ENCODE measurements at regions not wholly inside any gene's neighbourhood (a gene's known extent, or its start where the extent isn't known, plus 50 kb on each side); places are given as distances from the start of the nearest gene placed in this dataset.

- Mint-ChIP-seq H3K9me3 (peaks cover 33 to 99% (median 96%) of the 10 kb centered on the region in 5 donors), H3K36me3 (peaks cover 36 to 94% (median 91%) of the 10 kb centered on the region in 3 donors), H3K4me3 (no peak overlapping the region), H3K27ac (no peak overlapping the region), H3K27me3 (no peaks in the 10 kb centered on the region), H3K4me1 (no peaks in the 10 kb centered on the region)
- H3K4me1 ChIP-seq (ENCODE audit: insufficient read depth, low read length): no peaks in the 10 kb centered on the region
- H3K4me3 ChIP-seq (ENCODE audit: low read length): no peak overlapping the region
- no peak overlapping the region for H3K27ac ChIP-seq (ENCODE audit: low read depth, low read length)
- peaks cover 75% of the 10 kb centered on the region for H3K9me3 ChIP-seq (ENCODE audit: low read length)
- peak in 1 of 5 donors; percentile 32 for DNase-seq
- peaks cover 26% of the 10 kb centered on the region for H3K36me3 ChIP-seq (ENCODE audit: insufficient read depth, low read length)
- ChIA-PET CTCF (no interaction called here), POLR2A (no interaction called here)
- H3K27me3 ChIP-seq (ENCODE audit: insufficient read depth, low read length, poor library complexity, severe bottlenecking): no peaks in the 10 kb centered on the region
These were observed 96.8 kb downstream of the SNRPN start for GRCh38 chr15:25051399-25052154.

DNA sequence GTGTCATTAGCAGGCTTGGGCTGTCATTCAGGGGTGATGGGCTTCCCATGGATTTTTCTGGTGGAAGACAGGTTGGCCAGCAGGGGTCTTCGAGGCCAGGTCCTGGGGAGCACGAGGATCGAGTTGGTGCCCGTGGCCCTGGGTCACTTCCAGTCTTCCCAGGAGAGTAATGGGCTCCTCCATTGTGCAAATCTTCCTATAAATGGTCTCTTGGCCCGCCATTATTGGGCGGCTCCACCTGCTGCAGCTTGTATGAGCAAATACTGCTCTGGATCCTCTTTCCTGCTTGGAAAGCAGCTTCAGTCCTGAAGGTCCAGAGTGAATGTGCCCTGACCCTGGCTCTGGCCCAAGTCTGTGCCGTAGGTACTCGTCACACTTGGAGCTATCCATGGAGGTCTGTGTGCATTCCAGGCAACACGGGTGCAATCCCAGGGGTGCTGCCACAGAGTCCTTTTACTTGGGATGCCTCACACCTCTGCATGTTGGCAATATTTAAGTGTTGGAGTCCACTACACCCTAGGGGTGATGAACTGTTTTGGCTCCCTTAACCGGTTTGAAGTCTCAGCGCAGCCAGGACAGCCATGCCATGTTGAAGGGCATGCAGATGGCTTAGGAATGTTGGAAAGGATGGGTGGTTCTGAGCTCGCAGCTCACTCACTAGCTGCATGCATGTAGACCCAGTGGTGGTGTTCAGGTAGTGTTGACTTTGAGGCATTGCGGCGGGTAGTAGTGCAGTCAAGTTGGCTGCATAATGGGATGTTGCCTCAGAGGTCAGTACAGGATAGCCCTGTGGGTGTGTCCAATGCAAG, 97.6 kb downstream of the SNRPN start:
- Histone ChIP-seq H3K27ac (ENCODE audit: low read depth, low read length) (no peak overlapping the region), H3K36me3 (ENCODE audit: insufficient read depth, low read length) (peaks cover 33% of the 10 kb centered on the region), H3K4me1 (ENCODE audit: insufficient read depth, low read length) (no peaks in the 10 kb centered on the region), H3K27me3 (ENCODE audit: insufficient read depth, low read length, poor library complexity, severe bottlenecking) (no peaks in the 10 kb centered on the region), H3K9me3 (ENCODE audit: low read length) (peaks cover 78% of the 10 kb centered on the region), H3K4me3 (ENCODE audit: low read length) (no peak overlapping the region)
- Mint-ChIP-seq H3K27me3 (peaks cover 0 to 2% of the 10 kb centered on the region in 2 donors), H3K9me3 (peaks cover 25 to 99% (median 97%) of the 10 kb centered on the region in 5 donors), H3K4me3 (no peak overlapping the region), H3K4me1 (no peaks in the 10 kb centered on the region), H3K27ac (no peak overlapping the region), H3K36me3 (peaks cover 39 to 94% (median 91%) of the 10 kb centered on the region in 3 donors)
- ChIA-PET POLR2A (no interaction called here), CTCF (no interaction called here)
- peak in 1 of 5 donors; percentile 27 for DNase-seq

GRCh38 chr15:25053000-25053815, 98.4 kb downstream of the SNRPN start:
- Mint-ChIP-seq H3K4me1 (no peaks in the 10 kb centered on the region), H3K27me3 (peaks cover 0 to 2% of the 10 kb centered on the region in 2 donors), H3K9me3 (peaks cover 31 to 99% (median 97%) of the 10 kb centered on the region in 5 donors), H3K27ac (no peak overlapping the region), H3K36me3 (peaks cover 45 to 94% (median 91%) of the 10 kb centered on the region in 3 donors), H3K4me3 (peak overlapping the region in 1 of 7 donors; percentile 30)
- peak in 1 of 5 donors; percentile 21 for DNase-seq
- no peaks in the 10 kb centered on the region for H3K4me1 ChIP-seq (ENCODE audit: insufficient read depth, low read length)
- POLR2A ChIA-PET: no interaction called here
- no peak overlapping the region for H3K4me3 ChIP-seq (ENCODE audit: low read length)
- peaks cover 39% of the 10 kb centered on the region for H3K36me3 ChIP-seq (ENCODE audit: insufficient read depth, low read length)
- CTCF ChIA-PET: no interaction called here
- peaks cover 86% of the 10 kb centered on the region for H3K9me3 ChIP-seq (ENCODE audit: low read length)
- H3K27me3 ChIP-seq (ENCODE audit: insufficient read depth, low read length, poor library complexity, severe bottlenecking): no peaks in the 10 kb centered on the region
- no peak overlapping the region for H3K27ac ChIP-seq (ENCODE audit: low read depth, low read length)

DNA sequence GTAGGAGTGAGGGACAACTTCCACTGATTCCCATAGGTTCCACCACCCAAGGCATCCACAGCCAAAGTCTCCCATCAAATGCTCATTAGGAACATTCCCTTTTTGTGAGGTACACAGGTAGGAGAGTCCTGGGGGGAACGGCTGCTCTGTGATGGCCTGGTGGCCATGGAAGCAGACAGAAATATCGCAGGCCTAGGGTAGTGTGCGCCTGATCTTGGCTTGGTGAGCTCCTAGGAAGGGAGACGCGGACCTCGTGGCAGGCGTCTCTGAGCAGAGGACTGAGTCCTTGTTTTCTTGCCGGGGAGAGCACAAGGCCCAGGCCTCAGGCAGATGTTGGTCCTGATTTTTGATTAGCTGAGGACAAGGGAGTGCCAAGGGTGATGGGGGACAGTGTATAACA, 99.5 kb downstream of the SNRPN start:
- H3K4me3 ChIP-seq (ENCODE audit: low read length): no peak overlapping the region
- Mint-ChIP-seq H3K36me3 (peaks cover 51 to 98% (median 94%) of the 10 kb centered on the region in 3 donors), H3K27ac (no peak overlapping the region), H3K9me3 (peaks cover 30 to 100% (median 99%) of the 10 kb centered on the region in 5 donors), H3K4me3 (peak overlapping the region in 1 of 7 donors; percentile 9), H3K4me1 (no peaks in the 10 kb centered on the region), H3K27me3 (peaks cover 0 to 2% of the 10 kb centered on the region in 2 donors)
- H3K4me1 ChIP-seq (ENCODE audit: insufficient read depth, low read length): no peaks in the 10 kb centered on the region
- ChIA-PET CTCF (no interaction called here), POLR2A (no interaction called here)
- DNase-seq: peak in 1 of 5 donors; percentile 32
- H3K27ac ChIP-seq (ENCODE audit: low read depth, low read length): no peak overlapping the region
- no peaks in the 10 kb centered on the region for H3K27me3 ChIP-seq (ENCODE audit: insufficient read depth, low read length, poor library complexity, severe bottlenecking)
- H3K36me3 ChIP-seq (ENCODE audit: insufficient read depth, low read length): peaks cover 47% of the 10 kb centered on the region
- H3K9me3 ChIP-seq (ENCODE audit: low read length): peaks cover 93% of the 10 kb centered on the region

DNA sequence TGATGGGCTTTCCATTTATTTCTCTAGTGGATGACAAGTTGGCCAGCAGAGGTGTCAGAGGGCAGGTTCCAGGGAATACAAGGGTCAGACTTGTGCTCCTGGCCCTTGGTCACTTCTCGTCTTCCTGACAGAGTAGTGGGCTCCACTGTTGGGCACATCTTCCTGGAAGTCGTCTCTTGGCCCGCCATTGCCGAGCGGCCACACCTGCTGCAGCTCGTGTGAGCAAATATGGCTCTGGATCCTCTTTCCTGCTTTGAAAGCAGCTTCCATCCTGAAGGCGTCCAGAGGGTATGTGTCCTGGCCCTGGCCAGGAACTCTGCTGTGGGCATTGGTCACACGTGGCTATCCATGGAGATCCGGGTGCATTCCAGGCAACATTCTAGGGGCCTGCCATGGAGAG, 100.2 kb downstream of the SNRPN start:
- peaks cover 0 to 2% of the 10 kb centered on the region in 2 donors for H3K27me3 Mint-ChIP-seq
- no peak overlapping the region for H3K4me3 Mint-ChIP-seq
- Histone ChIP-seq H3K4me1 (ENCODE audit: insufficient read depth, low read length) (no peaks in the 10 kb centered on the region), H3K27me3 (ENCODE audit: insufficient read depth, low read length, poor library complexity, severe bottlenecking) (no peaks in the 10 kb centered on the region), H3K27ac (ENCODE audit: low read depth, low read length) (no peak overlapping the region), H3K9me3 (ENCODE audit: low read length) (peaks cover 93% of the 10 kb centered on the region), H3K36me3 (ENCODE audit: insufficient read depth, low read length) (peaks cover 53% of the 10 kb centered on the region), H3K4me3 (ENCODE audit: low read length) (peak overlapping the region; percentile 12)
- no peak overlapping the region for H3K27ac Mint-ChIP-seq
- CTCF ChIA-PET: no interaction called here
- POLR2A ChIA-PET: no interaction called here
- peaks cover 28 to 100% (median 99%) of the 10 kb centered on the region in 5 donors for H3K9me3 Mint-ChIP-seq
- H3K36me3 Mint-ChIP-seq: peaks cover 53 to 98% (median 94%) of the 10 kb centered on the region in 3 donors
- DNase-seq: peak in 1 of 5 donors; percentile 21
- no peaks in the 10 kb centered on the region for H3K4me1 Mint-ChIP-seq

DNA sequence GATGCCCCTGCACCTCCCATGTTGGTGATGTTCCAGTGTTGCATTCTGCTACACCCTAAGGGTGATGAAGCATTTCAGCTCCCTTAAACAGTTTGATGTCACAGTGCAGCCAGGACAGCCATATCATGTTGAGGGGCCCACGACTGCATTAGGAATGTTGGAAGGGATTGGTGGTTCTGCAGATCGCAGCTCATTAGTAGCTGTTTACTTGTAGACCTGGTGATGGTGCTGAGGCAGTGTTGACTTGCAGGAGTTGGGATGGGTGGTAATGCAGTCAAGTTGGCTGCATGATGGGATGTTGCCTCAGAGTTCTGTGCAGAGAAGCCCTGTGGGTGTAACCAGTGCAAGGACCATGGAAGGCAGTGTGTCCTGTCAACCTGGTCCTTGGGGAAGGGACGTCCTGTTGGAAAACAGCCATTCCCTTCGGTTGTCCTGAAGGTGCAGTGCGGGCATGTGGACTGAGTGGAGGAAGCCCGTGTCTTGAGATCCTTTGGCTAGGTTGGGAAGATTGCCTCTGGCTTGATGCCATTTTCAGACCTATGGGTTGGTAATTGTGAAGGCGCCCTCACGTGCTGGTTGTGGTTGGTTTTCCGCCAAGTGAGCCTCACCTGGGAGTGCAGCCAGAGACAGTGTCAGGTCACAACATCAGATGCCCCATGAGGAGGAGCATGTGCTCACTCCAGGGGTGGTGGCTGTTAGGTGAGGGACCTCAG, 100.7 kb downstream of the SNRPN start:
- Histone ChIP-seq H3K36me3 (ENCODE audit: insufficient read depth, low read length) (peaks cover 58% of the 10 kb centered on the region), H3K9me3 (ENCODE audit: low read length) (peaks cover 93% of the 10 kb centered on the region), H3K27me3 (ENCODE audit: insufficient read depth, low read length, poor library complexity, severe bottlenecking) (no peaks in the 10 kb centered on the region), H3K4me1 (ENCODE audit: insufficient read depth, low read length) (no peaks in the 10 kb centered on the region), H3K4me3 (ENCODE audit: low read length) (peak overlapping the region; percentile 12), H3K27ac (ENCODE audit: low read depth, low read length) (no peak overlapping the region)
- ChIA-PET CTCF (no interaction called here), POLR2A (no interaction called here)
- peaks cover 0 to 2% of the 10 kb centered on the region in 2 donors for H3K27me3 Mint-ChIP-seq
- no peak overlapping the region for H3K27ac Mint-ChIP-seq
- DNase-seq: peak in 1 of 5 donors; percentile 22
- H3K9me3 Mint-ChIP-seq: peaks cover 31 to 100% (median 99%) of the 10 kb centered on the region in 5 donors
- H3K4me3 Mint-ChIP-seq: no peak overlapping the region
- peaks cover 53 to 98% (median 94%) of the 10 kb centered on the region in 3 donors for H3K36me3 Mint-ChIP-seq
- H3K4me1 Mint-ChIP-seq: no peaks in the 10 kb centered on the region

GRCh38 chr15:25056484-25057425, 102.0 kb downstream of the SNRPN start:
- no peaks in the 10 kb centered on the region for H3K4me1 ChIP-seq (ENCODE audit: insufficient read depth, low read length)
- H3K27ac ChIP-seq (ENCODE audit: low read depth, low read length): no peak overlapping the region
- ChIA-PET POLR2A (no interaction called here), CTCF (no interaction called here)
- peaks cover 94% of the 10 kb centered on the region for H3K9me3 ChIP-seq (ENCODE audit: low read length)
- Mint-ChIP-seq H3K36me3 (peaks cover 53 to 99% (median 93%) of the 10 kb centered on the region in 3 donors), H3K9me3 (peaks cover 26 to 100% (median 99%) of the 10 kb centered on the region in 5 donors), H3K4me3 (no peak overlapping the region), H3K27me3 (peaks cover 0 to 2% of the 10 kb centered on the region in 2 donors), H3K27ac (no peak overlapping the region), H3K4me1 (no peaks in the 10 kb centered on the region)
- H3K4me3 ChIP-seq (ENCODE audit: low read length): peak overlapping the region; percentile 22
- DNase-seq: peak in 1 of 5 donors; percentile 26
- H3K27me3 ChIP-seq (ENCODE audit: insufficient read depth, low read length, poor library complexity, severe bottlenecking): no peaks in the 10 kb centered on the region
- H3K36me3 ChIP-seq (ENCODE audit: insufficient read depth, low read length): peaks cover 59% of the 10 kb centered on the region

All from CD8-positive, alpha-beta memory T cell (primary cell).